NCI-H2081 (cell line): ENCODE measurements at regions not wholly inside any gene's neighbourhood (a gene's known extent, or its start where the extent isn't known, plus 50 kb on each side); places are given as distances from the start of the nearest gene placed in this dataset.

Experiments
- DNase-seq, 2 experiments: peaks; one replicate each; lab custom pipeline; 2025; lab: John Stamatoyannopoulos, UW

DNA sequence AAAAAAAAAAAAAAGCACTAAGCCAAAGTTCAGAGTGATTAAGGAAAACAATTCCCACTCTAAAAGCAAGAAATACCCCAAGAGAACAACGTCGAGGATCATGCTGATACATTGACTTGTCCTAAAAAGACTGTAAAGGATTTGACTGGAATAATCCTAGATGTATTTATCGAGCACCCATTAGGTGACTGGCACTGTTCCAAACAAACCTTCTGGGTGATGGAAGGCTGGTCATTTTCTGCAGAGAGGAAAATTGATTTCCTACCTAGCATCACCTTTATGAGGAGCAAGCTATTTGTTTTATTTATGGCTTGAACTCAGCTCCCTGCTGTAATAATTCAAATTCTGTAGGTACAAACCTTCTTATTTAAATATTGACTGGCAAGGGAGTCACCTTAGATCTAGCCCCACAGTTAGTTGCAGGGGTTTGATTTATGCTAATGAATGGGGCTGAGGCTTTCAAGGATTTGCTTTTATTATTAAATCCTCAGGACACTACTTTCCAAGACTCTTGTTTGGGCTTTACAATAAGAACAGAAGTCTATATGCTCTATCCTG, 471.0 kb downstream of the OLFM4 start:
- peak; percentile 69 to 90 for DNase-seq

DNA sequence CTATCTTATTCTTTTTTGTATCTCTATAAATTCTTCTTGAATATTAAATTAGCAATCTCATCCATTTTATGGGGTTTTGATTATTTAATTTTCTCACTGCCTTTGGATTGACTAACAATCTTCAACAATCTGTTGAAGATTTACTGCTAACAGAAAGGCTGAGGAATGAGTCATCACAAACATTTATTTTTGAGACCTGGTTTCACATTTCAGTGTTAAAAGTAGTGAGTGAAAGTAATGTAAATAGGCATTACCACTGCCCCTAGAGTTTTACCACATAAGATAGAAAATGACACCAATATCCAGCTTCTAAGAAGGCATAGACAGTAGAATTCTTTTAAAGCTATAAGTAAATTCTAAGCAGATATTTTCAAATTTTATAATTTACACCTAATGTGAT, 472.8 kb downstream of the OLFM4 start:
- no peak for DNase-seq

DNA sequence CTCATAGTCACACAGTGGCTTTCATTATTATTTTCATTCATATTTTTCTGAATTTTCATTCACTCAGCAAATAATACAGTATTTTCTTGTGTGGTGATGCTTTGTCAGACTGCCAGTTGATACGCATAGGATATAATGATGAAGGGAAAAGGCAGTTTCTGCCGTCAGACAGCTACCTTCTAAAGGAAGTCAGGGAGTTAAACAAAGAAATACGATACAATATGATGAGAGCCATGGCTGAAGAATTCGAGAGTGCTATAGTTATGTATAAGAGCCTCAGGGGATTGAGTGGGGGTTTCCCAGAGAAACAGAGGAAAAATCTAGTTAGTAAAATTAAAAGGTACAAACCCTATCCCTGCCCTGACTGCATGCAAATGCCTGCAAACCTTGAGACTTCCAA, 479.1 kb downstream of the OLFM4 start:
- no peak for DNase-seq

DNA sequence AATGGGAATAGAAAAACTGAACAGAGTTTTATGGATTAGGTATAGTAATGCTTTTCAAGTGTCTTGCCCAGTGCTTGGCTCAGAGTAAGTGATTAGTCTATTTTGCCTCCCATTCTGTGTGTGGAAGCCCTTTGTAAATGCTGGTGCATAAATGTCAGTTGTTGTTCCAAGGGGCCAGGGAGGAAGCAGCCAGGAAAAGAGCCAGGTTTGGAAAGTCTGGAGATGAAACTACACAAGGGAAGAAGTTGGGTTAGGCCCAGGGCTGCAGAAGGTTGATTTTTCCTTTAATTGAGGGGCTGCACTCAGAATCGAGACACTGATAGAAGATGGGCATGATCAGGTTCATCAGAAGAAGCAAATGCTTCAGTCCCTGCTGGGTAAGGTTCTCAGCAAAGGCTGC, 484.0 kb downstream of the OLFM4 start:
- no peak for DNase-seq

DNA sequence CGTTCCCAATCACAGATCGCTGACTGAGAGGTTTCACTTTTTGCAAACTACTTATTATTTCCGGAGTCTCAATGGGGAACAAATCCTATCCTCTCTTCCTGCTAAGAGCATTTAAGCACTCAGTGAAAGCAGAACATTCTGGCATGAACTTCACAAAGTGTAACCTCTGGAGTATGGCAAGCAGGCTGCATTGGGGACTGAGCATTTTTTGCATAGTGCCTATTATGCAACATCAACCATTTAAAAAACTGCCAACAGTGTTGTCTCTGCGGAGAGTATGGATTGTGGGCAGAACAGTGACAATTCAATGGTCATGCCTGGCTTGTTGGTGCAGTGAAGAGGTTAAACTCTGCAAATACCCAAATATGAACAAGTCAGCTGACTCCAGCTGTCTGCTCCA, 484.6 kb downstream of the OLFM4 start:
- DNase-seq: no peak

DNA sequence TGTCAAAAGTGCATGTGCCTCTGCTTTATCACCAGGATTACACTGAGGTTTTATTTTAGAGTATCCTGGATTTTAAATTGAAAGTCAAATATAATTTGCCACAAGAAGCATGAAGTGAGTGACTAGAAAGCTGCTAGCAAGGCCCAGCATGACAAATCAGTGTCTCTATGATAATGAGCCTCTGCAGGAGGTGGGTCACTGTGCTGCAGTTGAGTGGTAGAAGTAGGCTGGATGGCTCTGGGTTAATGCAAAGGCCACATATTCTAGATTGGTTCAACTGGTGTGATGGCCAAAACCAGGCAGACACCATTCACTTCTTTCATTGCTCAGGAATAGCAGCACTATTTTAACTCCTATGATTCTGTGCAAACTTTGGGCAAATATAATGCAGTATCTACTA, 491.5 kb downstream of the OLFM4 start:
- DNase-seq: no peak

GRCh38 chr13:53522034-53522433, 493.4 kb downstream of the OLFM4 start:
- DNase-seq: no peak

GRCh38 chr13:53537586-53537985, 509.0 kb downstream of the OLFM4 start:
- DNase-seq: no peak

DNA sequence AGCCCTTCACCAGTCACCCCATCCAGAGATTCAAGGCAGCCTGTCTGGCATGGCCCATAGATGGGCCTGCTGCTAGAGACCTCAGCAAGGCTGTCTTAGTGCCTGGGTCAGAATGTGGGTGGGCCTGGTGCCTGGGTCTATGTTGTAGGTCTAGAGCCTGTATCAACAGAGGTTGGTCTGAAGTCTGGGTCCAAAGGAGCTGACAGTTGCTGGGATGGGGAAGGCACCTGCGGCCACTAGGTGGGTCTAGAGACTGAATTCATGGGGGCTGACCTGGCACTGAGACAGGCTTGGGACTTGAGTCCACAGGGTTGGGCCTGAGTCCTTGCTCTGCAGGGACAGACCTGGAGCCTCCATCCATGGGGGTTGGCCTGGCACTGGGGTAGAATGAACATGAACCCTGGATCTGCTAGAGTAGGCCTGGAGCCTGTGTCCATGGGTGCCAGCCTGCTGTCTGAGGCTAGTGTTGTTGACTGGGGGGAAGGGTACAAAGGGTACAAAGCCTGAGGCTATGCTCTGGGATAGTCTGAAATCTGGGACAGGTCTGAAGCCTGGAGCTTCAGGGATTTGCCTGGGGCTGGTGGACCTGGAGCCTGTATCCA, 516.8 kb downstream of the OLFM4 start:
- no peak for DNase-seq

DNA sequence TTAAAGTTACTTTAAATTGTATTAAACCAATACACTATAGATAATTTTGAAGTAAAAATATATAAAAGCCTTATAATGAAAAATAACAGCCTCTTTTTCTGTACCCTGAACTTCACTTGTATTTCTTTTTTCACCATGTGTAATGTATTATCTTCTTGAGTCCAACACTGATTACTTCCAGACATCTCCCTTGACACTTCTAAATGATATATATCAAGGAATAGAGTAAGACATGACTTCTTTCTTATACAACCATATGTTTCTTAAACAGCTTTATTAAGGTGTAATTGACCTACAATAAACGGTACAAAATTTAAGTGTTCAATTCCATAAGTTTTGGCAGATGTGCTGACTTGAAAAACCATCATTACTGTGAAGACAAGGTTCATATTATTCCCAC, 531.9 kb downstream of the OLFM4 start:
- DNase-seq: no peak

DNA sequence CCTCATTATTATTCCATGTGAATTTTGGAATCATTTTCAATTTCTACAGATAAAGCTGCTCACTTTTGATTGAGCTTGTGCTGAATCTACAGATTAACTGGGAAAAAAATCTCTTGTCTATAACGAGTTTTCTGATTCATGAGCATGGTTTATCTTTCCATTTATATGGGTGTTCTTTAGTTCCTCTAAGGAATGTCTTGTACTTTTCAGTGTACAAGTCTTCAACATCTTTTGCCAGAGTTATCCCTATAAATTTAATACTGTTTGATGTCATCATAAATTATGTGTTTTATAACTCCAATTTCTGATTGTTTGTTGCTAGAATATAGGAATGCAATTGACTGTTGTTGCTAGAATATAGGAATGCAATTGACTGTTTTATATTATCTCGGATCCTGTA, 533.8 kb downstream of the OLFM4 start:
- no peak for DNase-seq

DNA sequence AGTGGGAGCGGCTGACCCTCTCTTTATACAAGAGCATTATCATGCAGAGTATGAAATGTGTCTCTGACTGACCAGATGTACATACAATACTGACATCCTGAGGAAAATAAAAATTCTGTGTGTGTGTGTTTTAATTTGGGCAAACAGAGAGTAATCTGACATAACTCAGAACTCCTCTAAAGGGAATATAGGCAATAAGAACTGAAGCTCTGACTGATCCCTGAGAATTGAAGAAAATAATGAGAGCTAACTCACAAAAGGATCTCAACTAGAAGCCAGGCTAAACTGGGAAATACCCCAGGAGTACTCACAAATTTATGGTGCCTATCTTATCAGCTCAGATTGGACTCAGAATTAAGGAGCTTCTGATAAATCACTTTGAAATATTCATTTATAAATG, 539.9 kb downstream of the OLFM4 start:
- no peak for DNase-seq

DNA sequence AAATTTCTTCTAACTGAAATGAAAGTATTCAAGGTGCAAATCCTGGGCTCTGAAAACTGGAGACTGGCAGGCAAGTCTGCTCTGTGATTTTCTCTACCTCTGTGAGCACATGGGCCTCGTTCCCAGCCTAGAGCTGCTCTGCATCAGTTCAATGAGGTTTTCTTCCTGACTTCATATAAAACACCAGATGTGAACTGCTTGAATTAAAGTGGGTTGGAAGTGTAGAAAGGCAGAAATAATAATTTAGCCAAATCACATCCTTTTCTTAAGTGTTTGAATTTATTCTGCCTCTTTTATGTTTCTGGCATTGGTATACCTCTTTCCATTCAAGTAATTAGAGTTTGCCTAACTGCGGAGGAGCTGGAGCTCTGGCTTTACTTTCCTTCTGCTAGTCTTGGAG, 540.8 kb downstream of the OLFM4 start:
- no peak for DNase-seq

DNA sequence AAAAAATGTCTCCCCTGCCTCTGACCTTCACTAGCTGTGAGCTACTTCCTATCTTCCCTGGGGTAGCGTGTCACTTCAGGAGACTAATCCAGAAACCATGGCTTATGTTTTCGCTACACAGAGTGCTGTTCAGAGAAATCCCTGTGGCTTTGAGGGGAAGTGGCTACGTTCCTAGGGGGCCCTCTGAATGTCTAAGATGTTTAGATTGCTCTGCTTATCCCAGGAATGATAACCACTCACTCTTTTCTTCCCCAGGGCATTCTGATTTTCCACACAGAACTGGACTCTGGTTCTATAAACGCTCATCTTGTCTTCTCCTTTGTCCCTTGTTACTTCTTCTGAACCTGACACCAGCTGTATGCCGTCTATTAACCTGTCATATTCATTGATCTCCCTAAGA, 572.5 kb downstream of the OLFM4 start:
- DNase-seq: no peak

DNA sequence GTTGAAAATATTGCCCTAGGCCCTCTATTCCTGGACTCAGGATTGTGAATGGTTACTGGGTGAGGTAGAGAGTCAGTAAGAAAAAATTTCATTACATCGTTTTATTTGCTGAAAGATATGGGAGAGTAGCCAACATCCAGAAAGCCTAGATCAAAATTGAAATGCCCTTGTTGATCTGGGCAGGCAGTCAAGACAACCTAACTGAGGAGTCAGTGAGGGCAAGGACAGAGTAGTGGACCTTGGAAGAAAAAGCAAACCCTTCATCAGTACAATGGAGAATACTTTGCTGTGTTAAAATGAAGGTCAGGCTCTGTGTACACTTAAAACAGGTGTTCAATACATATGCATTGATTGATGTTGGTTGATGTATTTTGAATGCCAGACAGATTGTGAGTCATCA, 576.7 kb downstream of the OLFM4 start:
- peak in 1 of 2 experiments; percentile 28 for DNase-seq

DNA sequence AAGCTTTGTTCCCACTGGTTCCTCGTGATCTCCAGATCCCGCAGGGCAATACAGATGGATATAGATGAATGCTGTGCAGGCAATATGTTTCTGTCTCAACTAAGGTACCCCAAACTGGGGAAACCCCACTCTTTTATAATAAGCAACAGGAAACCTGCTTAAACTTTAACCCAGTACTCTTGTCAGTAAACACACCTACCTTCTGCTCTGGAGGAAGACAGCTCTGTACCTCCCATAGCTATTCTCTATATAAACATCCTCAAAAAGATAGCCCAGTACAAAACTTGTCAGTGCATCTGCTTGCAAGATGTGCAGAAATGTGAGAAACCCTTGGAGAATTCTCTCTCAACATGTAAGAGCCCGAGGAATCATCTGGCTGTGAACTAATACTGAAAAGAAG, 583.6 kb downstream of the OLFM4 start:
- no peak for DNase-seq

DNA sequence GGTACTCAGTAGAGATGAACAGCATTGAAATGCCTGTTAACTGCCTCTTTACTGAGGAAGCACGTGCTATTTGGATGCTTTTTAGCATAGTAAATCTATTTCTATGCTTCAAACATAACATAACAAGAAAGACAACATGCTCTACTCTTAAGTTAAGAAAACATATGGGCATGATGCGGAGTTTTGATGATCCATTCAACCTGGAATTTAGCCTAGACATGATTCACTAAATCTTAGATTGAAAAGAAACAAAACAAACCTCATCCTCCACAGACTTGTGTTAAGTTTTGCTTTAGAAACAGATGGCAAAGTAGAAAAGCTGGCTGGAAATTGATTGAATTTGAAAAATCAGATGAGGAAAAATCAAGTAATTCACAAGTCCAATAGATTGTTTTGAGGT, 593.8 kb downstream of the OLFM4 start:
- no peak for DNase-seq

DNA sequence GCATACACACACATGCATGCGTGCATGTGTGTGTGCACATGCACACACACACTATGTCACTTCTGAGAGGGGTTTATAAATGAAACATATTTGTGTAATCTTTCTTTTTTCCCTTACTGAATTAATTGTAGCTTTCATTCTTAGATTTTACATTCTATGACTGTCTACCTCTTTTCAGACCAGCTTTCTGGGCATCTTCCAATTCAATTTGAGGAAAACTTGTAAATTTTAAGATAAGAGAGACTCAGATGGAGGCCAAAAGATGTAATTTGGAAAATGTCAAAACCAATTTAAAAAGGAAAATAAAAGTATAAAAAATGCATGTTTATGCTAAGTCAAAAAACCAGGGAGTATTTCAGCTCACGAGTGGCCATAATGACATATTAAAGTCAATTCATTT, 594.5 kb downstream of the OLFM4 start:
- no peak for DNase-seq

- DNase-seq: no peak
Measured at GRCh38 chr13:53631511-53631910, 602.9 kb downstream of the OLFM4 start.

GRCh38 chr13:53638040-53638439, 609.4 kb downstream of the OLFM4 start:
- no peak for DNase-seq

DNA sequence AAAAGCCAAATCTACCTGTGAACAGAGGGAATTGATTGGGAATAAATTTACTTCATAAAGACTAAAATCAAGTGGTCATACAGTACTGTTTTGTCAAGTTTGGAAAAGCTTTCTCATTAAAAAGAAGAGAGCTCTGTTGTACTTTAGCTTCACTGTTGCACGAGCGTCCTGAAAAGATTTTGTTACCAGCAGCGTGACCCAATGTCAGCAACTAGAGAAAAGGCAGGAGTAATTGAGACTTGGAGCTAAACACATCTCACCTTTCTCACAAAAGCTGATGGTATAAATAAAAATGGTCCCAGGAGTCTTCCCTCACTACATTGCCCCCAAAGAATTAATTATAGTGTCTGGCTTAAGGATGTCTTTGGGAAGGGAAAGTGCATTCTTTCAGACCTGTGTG, 613.7 kb downstream of the OLFM4 start:
- DNase-seq: no peak

- DNase-seq: no peak
Measured at GRCh38 chr13:53648673-53649072, 620.1 kb downstream of the OLFM4 start.

- no peak for DNase-seq
Measured at GRCh38 chr13:53672005-53672404, 643.4 kb downstream of the OLFM4 start.

DNA sequence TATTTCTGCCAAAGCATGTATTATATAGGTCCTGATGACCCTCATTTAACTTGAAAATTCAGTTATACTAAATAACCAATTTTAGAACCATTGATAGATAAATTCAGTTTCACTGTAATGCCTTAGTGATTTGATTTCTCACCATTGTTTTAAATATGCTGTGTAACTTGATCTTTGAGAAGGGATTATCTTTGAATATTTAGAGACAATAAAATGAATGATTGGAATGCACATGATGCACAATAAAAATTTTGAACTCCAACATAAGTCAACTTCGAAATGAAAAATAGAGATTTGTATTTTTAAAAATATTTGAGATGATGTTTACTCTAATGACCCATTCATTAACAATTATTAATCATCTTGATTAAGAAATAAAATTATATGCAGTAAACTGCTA, 654.5 kb downstream of the OLFM4 start:
- DNase-seq: no peak

DNA sequence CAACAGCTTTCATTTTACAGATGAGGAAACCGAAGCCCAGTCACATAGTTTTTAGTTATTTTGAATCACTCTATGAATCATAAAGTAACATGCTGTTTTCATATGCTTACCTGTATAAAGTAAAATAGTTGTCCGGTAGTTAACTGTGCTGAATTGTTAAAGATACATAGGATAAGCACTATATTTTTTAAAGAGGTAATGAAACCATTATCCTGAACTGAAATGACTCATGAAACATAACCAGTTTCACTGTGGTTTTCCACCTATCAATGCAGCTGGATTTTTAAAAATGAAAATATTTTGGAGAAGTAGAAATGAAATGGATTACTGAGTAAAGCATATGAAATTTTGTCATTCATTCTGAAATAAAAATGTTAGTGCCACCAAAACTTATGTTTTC, 655.0 kb downstream of the OLFM4 start:
- DNase-seq: no peak
